T-cell (primary cell): ENCODE measurements at regions not wholly inside any gene's neighbourhood (a gene's known extent, or its start where the extent isn't known, plus 50 kb on each side); places are given as distances from the start of the nearest gene placed in this dataset.

Source experiments
- ATAC-seq, 4 experiments: fragments of 200-7000 bp in 3 of 4; fragments of 150-1000 bp in 1 of 4; cut with Tn5 transposase; replicated peaks in 1 of 4; 1 replicate in 3 of 4; 2 replicates in 1 of 4; pipeline ENCODE4 v1.10.0; 2021; ENCODE audit warnings: moderate library complexity in 3 of 4, mild to moderate bottlenecking in 2 of 4, moderate number of reproducible peaks in 1 of 4
- CTCF ChIA-PET, 2 donors: fragments of 300-600 bp; sonication (Branson Sonifier 250); formaldehyde crosslinking; loops; one replicate each; lab custom pipeline; 2022; ENCODE audit warnings: antibody characterized with exemption in 2 of 2; lab: Charles Lee
- POLR2A ChIA-PET, 2 donors: fragments of 300-600 bp; sonication (Branson Sonifier 250); formaldehyde crosslinking; loops; one replicate each; lab custom pipeline; 2022; ENCODE audit warnings: antibody characterized with exemption in 2 of 2; lab: Charles Lee
- DNase-seq, 35 experiments: peaks; one replicate each; pipeline versions ENCODE4 v3.0.0 to v3.0.0-alpha.2; 2013 to 2023
- H3K27ac ChIP-seq: one replicate; pipeline ENCODE4 v1.5.1; 2013; ENCODE audit warnings: low read length
- H3K27me3 ChIP-seq, 2 experiments: replicated peaks in 1 of 2; 1 replicate in 1 of 2; 2 replicates in 1 of 2; pipeline versions ENCODE4 v1.6.1 to v1.7.0; 2013; ENCODE audit warnings: low read length in 1 of 2, mixed read lengths in 1 of 2; ENCODE audit not compliant: control insufficient read depth in 2 of 2, insufficient read depth in 2 of 2; ENCODE audit errors: extremely low read depth in 1 of 2
- H3K36me3 ChIP-seq, 2 donors: 1 replicate in 1 of 2; 2 replicates in 1 of 2; pipeline versions ENCODE4 v1.6.1 to v1.7.0; 2013; ENCODE audit warnings: low read length in 1 of 2; ENCODE audit not compliant: control insufficient read depth in 2 of 2, insufficient read depth in 1 of 2; ENCODE audit errors: extremely low read depth in 1 of 2
- H3K4me1 ChIP-seq, 2 experiments: 1 replicate in 1 of 2; 2 replicates in 1 of 2; pipeline versions ENCODE4 v1.6.1 to v1.7.0; 2013; ENCODE audit warnings: low read length in 2 of 2, mixed read lengths in 1 of 2; ENCODE audit not compliant: insufficient read depth in 2 of 2, control insufficient read depth in 1 of 2; ENCODE audit errors: extremely low read depth in 1 of 2
- H3K4me3 ChIP-seq, 2 donors: 1 replicate in 1 of 2; 2 replicates in 1 of 2; pipeline versions ENCODE4 v1.5.1 to v1.7.0; 2013; ENCODE audit warnings: mild to moderate bottlenecking in 2 of 2, low read length in 1 of 2, moderate library complexity in 1 of 2; ENCODE audit not compliant: control insufficient read depth in 1 of 2; ENCODE audit errors: extremely low read depth in 1 of 2
- H3K9me3 ChIP-seq: 2 replicates; pipeline ENCODE4 v1.7.0; 2013
- H3K27ac Mint-ChIP-seq, 2 donors: one replicate each; pipeline ENCODE4 v1.8.0; 2020 to 2021; ENCODE audit warnings: mild to moderate bottlenecking in 2 of 2, mixed read lengths in 2 of 2
- H3K27me3 Mint-ChIP-seq, 2 donors: one replicate each; pipeline ENCODE4 v1.8.0; 2021 to 2022; ENCODE audit warnings: mixed read lengths in 2 of 2
- H3K36me3 Mint-ChIP-seq: one replicate; pipeline ENCODE4 v1.8.0; 2021; ENCODE audit warnings: mixed read lengths
- H3K4me1 Mint-ChIP-seq, 3 donors: one replicate each; pipeline ENCODE4 v1.8.0; 2020 to 2022; ENCODE audit warnings: mixed read lengths in 3 of 3, mild to moderate bottlenecking in 1 of 3
- H3K4me3 Mint-ChIP-seq, 3 donors: one replicate each; pipeline ENCODE4 v1.8.0; 2020 to 2022; ENCODE audit warnings: mild to moderate bottlenecking in 3 of 3, mixed read lengths in 3 of 3, moderate library complexity in 3 of 3
- H3K9me3 Mint-ChIP-seq, 3 donors: one replicate each; pipeline ENCODE4 v1.8.0; 2020 to 2022; ENCODE audit warnings: mixed read lengths in 3 of 3
- WGBS: methylation state at CpG from one replicate; pipeline ENCODE4 v1.1.5; 2013; ENCODE audit warnings: missing lambda C conversion rate; ENCODE audit not compliant: insufficient coverage; 5-methylcytosine and 5-hydroxymethylcytosine counted together

DNA sequence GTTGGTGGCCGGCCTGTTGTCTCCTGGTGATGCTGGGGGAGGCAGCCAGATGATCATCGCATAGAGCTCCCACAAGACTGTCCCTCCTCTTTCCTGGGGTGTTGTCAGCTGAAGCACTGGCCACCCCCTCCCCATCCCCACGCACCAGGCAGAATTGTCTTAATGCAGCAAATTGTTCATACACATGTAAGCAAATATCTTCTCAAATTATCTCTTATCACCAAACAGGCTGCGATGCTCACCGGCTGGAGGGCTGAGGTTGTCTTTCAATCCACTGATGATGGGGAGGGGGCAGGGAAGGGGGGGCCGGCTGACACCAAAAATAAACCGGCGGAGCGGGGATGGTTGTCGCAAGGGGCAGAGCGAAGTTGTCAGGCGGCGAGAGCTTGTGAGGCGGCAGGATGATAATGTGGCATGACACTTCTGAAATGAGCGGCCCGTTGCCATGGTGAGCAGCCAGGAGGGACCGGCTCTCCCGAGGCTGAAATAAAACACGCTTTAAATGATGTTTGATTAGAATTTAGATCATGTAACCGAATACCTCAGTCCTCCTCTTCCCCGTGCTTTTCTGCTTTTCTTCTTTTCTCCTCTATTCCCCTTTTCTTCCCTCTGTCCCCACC is 59.8 kb downstream of the MRM1 start:
- peaks cover 38 to 58% of the 10 kb centered on the region in 2 donors for H3K27me3 Mint-ChIP-seq

DNA sequence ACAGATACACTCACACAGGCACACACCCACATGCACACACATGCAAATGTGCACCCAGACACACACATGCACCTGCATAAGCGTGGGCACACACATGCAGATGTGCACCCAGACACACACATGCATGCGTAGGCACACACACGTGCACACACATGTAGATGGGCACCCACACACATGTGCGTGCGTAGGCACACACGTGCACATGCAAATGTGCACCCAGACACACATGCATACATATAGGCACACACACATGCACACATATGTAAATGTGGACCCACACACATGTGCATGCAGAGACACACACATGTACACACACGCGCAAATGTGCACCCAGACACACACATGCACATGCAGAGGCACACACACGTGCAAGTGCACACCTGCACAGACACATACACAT is 60.3 kb downstream of the MRM1 start:
- POLR2A ChIA-PET: no interaction called here
- Histone ChIP-seq H3K9me3 (no peaks in the 10 kb centered on the region), H3K27ac (no peak overlapping the region), H3K4me1 (peaks cover 0 to 9% of the 10 kb centered on the region in 2 experiments), H3K36me3 (no peaks in the 10 kb centered on the region), H3K4me3 (no peak overlapping the region), H3K27me3 (peaks cover 5 to 53% of the 10 kb centered on the region in 2 experiments)
- H3K27me3 Mint-ChIP-seq: peaks cover 33 to 54% of the 10 kb centered on the region in 2 donors
- DNase-seq (no peak), ATAC-seq (no peak)
- no peaks in the 10 kb centered on the region for H3K9me3 Mint-ChIP-seq
- H3K4me3 Mint-ChIP-seq: no peak overlapping the region
- no peak overlapping the region for H3K27ac Mint-ChIP-seq
- 88% methylated on average over 9 of the region's 9 CpGs for WGBS
- CTCF ChIA-PET: no interaction called here
- no peaks in the 10 kb centered on the region for H3K36me3 Mint-ChIP-seq
- peaks cover 4 to 8% (median 7%) of the 10 kb centered on the region in 3 donors for H3K4me1 Mint-ChIP-seq

More for the DNA sequence above, 59.8 kb downstream of the MRM1 start:
- no peaks in the 10 kb centered on the region for H3K36me3 Mint-ChIP-seq
- no peak overlapping the region for H3K27ac Mint-ChIP-seq
- no peak for ATAC-seq
- Histone ChIP-seq H3K9me3 (no peaks in the 10 kb centered on the region), H3K36me3 (no peaks in the 10 kb centered on the region), H3K4me1 (peaks cover 0 to 9% of the 10 kb centered on the region in 2 experiments), H3K4me3 (no peak overlapping the region), H3K27ac (no peak overlapping the region), H3K27me3 (peaks cover 5 to 59% of the 10 kb centered on the region in 2 experiments)
- no peaks in the 10 kb centered on the region for H3K9me3 Mint-ChIP-seq
- peaks cover 4 to 8% (median 7%) of the 10 kb centered on the region in 3 donors for H3K4me1 Mint-ChIP-seq
- no peak overlapping the region for H3K4me3 Mint-ChIP-seq
- no peak for DNase-seq
- ChIA-PET POLR2A (no interaction called here), CTCF (no interaction called here)
- 78% methylated on average over 13 of the region's 21 CpGs for WGBS

DNA sequence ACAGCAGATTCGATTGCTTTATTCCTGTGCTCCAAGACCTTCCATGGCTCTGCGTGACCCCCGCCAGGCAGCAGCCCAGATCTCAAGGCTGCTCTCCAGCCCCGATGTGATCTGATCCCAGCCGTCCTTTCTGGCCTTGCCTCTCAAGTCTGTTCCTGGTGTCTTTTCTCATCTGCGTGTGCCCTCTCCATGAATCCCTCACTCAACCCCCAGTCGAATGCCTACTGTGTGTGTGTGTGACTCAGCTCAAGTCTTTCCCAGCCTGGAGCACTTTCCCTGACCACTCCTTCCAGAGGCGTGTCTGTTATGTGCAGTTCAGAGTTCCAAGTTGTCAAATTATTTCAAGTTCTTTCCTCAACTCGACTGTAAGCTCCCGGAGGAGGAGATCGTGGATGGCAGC is 64.0 kb downstream of the MRM1 start:
- peaks cover 0 to under 1% (median 0%) of the 10 kb centered on the region in 3 donors for H3K4me1 Mint-ChIP-seq
- H3K27ac Mint-ChIP-seq: no peak overlapping the region
- H3K9me3 Mint-ChIP-seq: no peaks in the 10 kb centered on the region
- POLR2A ChIA-PET: no interaction called here
- H3K4me3 Mint-ChIP-seq: no peak overlapping the region
- Histone ChIP-seq H3K4me3 (no peak overlapping the region), H3K27ac (no peak overlapping the region), H3K9me3 (no peaks in the 10 kb centered on the region), H3K27me3 (peaks cover 4 to 18% of the 10 kb centered on the region in 2 experiments), H3K36me3 (no peaks in the 10 kb centered on the region), H3K4me1 (no peaks in the 10 kb centered on the region)
- H3K36me3 Mint-ChIP-seq: no peaks in the 10 kb centered on the region
- ATAC-seq: no peak
- no peak for DNase-seq
- CTCF ChIA-PET: no interaction called here
- WGBS: 81% methylated on average over 7 of the region's 11 CpGs
- H3K27me3 Mint-ChIP-seq: peaks cover 11 to 34% of the 10 kb centered on the region in 2 donors

DNA sequence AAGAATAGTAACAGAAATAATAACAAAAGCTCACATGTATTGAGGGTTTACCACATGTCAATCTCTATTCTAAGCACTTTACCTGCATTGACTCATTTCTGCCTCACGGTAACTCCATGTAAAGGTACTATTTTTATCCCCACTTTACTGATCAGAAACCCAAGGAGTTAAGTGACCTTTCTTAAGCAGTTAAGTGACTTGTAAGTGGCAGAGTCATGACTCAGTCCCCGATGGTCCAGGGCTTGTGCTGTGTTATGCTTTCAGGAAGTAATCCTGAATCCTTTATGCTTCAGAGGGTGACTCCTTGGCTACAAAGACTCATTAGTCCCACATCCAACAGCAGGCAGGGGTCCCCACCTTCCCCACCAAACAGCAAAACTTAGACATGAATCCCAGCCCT is 66.5 kb downstream of the MRM1 start:
- H3K36me3 Mint-ChIP-seq: no peaks in the 10 kb centered on the region
- no peak overlapping the region for H3K4me3 ChIP-seq
- ATAC-seq: no peak
- H3K4me3 Mint-ChIP-seq: no peak overlapping the region
- H3K9me3 Mint-ChIP-seq: no peaks in the 10 kb centered on the region
- no CpG with 5 or more reads among the region's 2 CpGs for WGBS
- ChIA-PET POLR2A (no interaction called here), CTCF (no interaction called here)
- H3K4me1 Mint-ChIP-seq: peaks cover 13 to 15% (median 13%) of the 10 kb centered on the region in 3 donors
- no peaks in the 10 kb centered on the region for H3K9me3 ChIP-seq
- DNase-seq: no peak
- no peak overlapping the region for H3K27ac ChIP-seq
- peaks cover 0 to 12% of the 10 kb centered on the region in 2 experiments for H3K27me3 ChIP-seq
- peaks cover 0 to 16% of the 10 kb centered on the region in 2 experiments for H3K4me1 ChIP-seq
- H3K27ac Mint-ChIP-seq: no peak overlapping the region
- no peaks in the 10 kb centered on the region for H3K36me3 ChIP-seq
- H3K27me3 Mint-ChIP-seq: peaks cover 11 to 23% of the 10 kb centered on the region in 2 donors

DNA sequence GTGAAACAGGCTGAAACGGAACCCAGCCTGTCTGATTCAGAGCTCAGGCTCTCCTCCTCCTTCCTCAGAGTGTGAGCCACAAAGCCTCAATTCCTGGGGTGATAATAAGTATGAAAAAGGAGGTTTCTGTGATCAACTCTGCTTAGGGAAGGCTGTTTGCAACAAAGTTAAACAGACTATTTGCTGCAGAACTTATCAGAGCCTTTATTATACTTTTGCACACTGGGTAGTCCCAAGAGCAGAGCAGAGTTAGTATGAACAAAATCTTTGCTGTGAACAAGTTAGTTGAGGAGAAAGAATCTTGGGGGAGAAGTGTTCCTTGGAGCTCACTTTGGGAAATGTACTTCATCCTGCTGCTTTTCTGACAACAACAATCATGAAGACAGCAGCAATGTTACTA is 67.4 kb downstream of the MRM1 start:
- H3K27ac Mint-ChIP-seq: no peak overlapping the region
- no peak overlapping the region for H3K4me3 ChIP-seq
- CTCF ChIA-PET: no interaction called here
- no peaks in the 10 kb centered on the region for H3K9me3 Mint-ChIP-seq
- POLR2A ChIA-PET: no interaction called here
- peaks cover under 1 to 25% of the 10 kb centered on the region in 2 experiments for H3K4me1 ChIP-seq
- no peak for ATAC-seq
- H3K4me3 Mint-ChIP-seq: no peak overlapping the region
- H3K36me3 ChIP-seq: no peaks in the 10 kb centered on the region
- WGBS: no CpG with 5 or more reads among the region's 1 CpG
- H3K27me3 Mint-ChIP-seq: peaks cover 7 to 20% of the 10 kb centered on the region in 2 donors
- H3K27ac ChIP-seq: no peak overlapping the region
- no peaks in the 10 kb centered on the region for H3K9me3 ChIP-seq
- H3K36me3 Mint-ChIP-seq: no peaks in the 10 kb centered on the region
- DNase-seq: no peak
- peaks cover 0 to 9% of the 10 kb centered on the region in 2 experiments for H3K27me3 ChIP-seq
- peaks cover 20 to 24% (median 22%) of the 10 kb centered on the region in 3 donors for H3K4me1 Mint-ChIP-seq

DNA sequence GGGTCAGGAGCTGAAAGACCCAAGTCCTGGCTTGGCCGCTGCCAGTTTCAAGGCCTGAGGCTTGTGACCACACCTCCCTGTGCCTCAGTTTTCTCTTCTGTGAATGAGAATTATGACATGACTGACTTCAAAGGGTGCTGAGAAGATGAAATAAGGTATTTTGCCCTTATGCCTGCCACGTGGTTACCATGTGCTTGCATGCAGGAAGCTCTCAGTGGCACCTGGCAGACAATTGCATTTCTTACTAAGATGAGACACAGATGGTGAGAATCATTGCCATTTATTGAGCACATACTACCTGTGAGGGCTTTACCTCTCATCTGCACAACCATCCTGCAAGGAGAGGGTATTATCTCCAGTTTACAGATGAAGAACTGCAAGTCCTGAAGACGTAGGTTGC is 69.8 kb downstream of the MRM1 start:
- Mint-ChIP-seq H3K4me1 (peaks cover 43 to 47% (median 46%) of the 10 kb centered on the region in 3 donors), H3K27me3 (peaks cover 0 to 2% of the 10 kb centered on the region in 2 donors), H3K27ac (no peak overlapping the region), H3K36me3 (no peaks in the 10 kb centered on the region), H3K9me3 (no peaks in the 10 kb centered on the region), H3K4me3 (no peak overlapping the region)
- ATAC-seq (no peak), DNase-seq (no peak)
- CTCF ChIA-PET: no interaction called here
- Histone ChIP-seq H3K9me3 (no peaks in the 10 kb centered on the region), H3K4me1 (peaks cover 8 to 48% of the 10 kb centered on the region in 2 experiments), H3K4me3 (no peak overlapping the region), H3K27me3 (no peaks in the 10 kb centered on the region), H3K36me3 (no peaks in the 10 kb centered on the region), H3K27ac (no peak overlapping the region)
- POLR2A ChIA-PET: no interaction called here
- 46% methylated on average over 2 of the region's 3 CpGs for WGBS
